SJCRH30 (cell line): ENCODE measurements at regions not wholly inside any gene's neighbourhood (a gene's known extent, or its start where the extent isn't known, plus 50 kb on each side); places are given as distances from the start of the nearest gene placed in this dataset.
A peak's percentile ranks its signal among the peaks of the same experiment; 100 is the strongest.
"Not testable (repeated sequence)": the region's sequence is repeated elsewhere in the genome, so short reads cannot be mapped to it uniquely, and the experiment has no call there.

Source experiments
- DNase-seq, 2 experiments: peaks; one replicate each; pipeline ENCODE4 v3.0.0-alpha.2; 2015 to 2020
- H3K27ac ChIP-seq: fragments of 250-450 bp; sonication (Bioruptor Pico); 2 replicates; pipeline ENCODE4 v1.5.1; 2020; ENCODE audit warnings: mild to moderate bottlenecking, moderate library complexity
- H3K27me3 ChIP-seq: fragments of 250-450 bp; sonication (Bioruptor Pico); 2 replicates; pipeline ENCODE4 v1.5.1; 2020; ENCODE audit warnings: mild to moderate bottlenecking, moderate library complexity
- H3K36me3 ChIP-seq: fragments of 250-450 bp; sonication (Bioruptor Pico); 2 replicates; pipeline ENCODE4 v1.5.1; 2020; ENCODE audit warnings: mild to moderate bottlenecking, moderate library complexity
- H3K4me1 ChIP-seq: fragments of 250-450 bp; sonication (Bioruptor Pico); 2 replicates; pipeline ENCODE4 v1.5.1; 2020; ENCODE audit warnings: mild to moderate bottlenecking, moderate library complexity
- H3K4me3 ChIP-seq: fragments of 250-450 bp; sonication (Bioruptor Pico); 2 replicates; pipeline ENCODE4 v1.5.1; 2020; ENCODE audit warnings: mild to moderate bottlenecking, moderate library complexity
- H3K9me3 ChIP-seq: fragments of 250-450 bp; sonication (Bioruptor Pico); replicated peaks from 2 replicates; pipeline ENCODE4 v1.5.1; 2020; ENCODE audit warnings: mild to moderate bottlenecking, moderate library complexity

GRCh38 chr18:22827216-22827615, 105.9 kb upstream of the RBBP8 start:
- no peak overlapping the region for H3K27ac ChIP-seq
- no peak for DNase-seq
- no peaks in the 10 kb centered on the region for H3K9me3 ChIP-seq
- no peaks in the 10 kb centered on the region for H3K27me3 ChIP-seq
- H3K36me3 ChIP-seq: no peaks in the 10 kb centered on the region
- H3K4me3 ChIP-seq: no peak overlapping the region
- H3K4me1 ChIP-seq: no peaks in the 10 kb centered on the region

- no peaks in the 10 kb centered on the region for H3K4me1 ChIP-seq
- no peak overlapping the region for H3K4me3 ChIP-seq
- DNase-seq: no peak
- H3K9me3 ChIP-seq: no peaks in the 10 kb centered on the region
- H3K27me3 ChIP-seq: no peaks in the 10 kb centered on the region
- H3K27ac ChIP-seq: no peak overlapping the region
- no peaks in the 10 kb centered on the region for H3K36me3 ChIP-seq
Observed at GRCh38 chr18:22827741-22828140, 105.4 kb upstream of the RBBP8 start.

GRCh38 chr18:22828171-22828570, 105.0 kb upstream of the RBBP8 start:
- H3K27me3 ChIP-seq: no peaks in the 10 kb centered on the region
- no peaks in the 10 kb centered on the region for H3K9me3 ChIP-seq
- no peak for DNase-seq
- H3K4me1 ChIP-seq: no peaks in the 10 kb centered on the region
- H3K27ac ChIP-seq: no peak overlapping the region
- H3K4me3 ChIP-seq: no peak overlapping the region
- no peaks in the 10 kb centered on the region for H3K36me3 ChIP-seq

GRCh38 chr18:22828583-22828982, 104.5 kb upstream of the RBBP8 start:
- not testable (repeated sequence) for H3K4me1 ChIP-seq, H3K27ac ChIP-seq, H3K36me3 ChIP-seq, H3K27me3 ChIP-seq, H3K4me3 ChIP-seq, DNase-seq, H3K9me3 ChIP-seq

- Histone ChIP-seq H3K36me3 (no peaks in the 10 kb centered on the region), H3K4me1 (no peaks in the 10 kb centered on the region), H3K4me3 (no peak overlapping the region), H3K27ac (no peak overlapping the region), H3K9me3 (no peaks in the 10 kb centered on the region), H3K27me3 (no peaks in the 10 kb centered on the region)
- no peak for DNase-seq
Observed at GRCh38 chr18:22829781-22830180, 103.3 kb upstream of the RBBP8 start.

GRCh38 chr18:22830511-22830910, 102.6 kb upstream of the RBBP8 start:
- no peak for DNase-seq
- no peaks in the 10 kb centered on the region for H3K4me1 ChIP-seq
- no peaks in the 10 kb centered on the region for H3K36me3 ChIP-seq
- no peak overlapping the region for H3K27ac ChIP-seq
- no peaks in the 10 kb centered on the region for H3K9me3 ChIP-seq
- no peak overlapping the region for H3K4me3 ChIP-seq
- H3K27me3 ChIP-seq: no peaks in the 10 kb centered on the region

- no peaks in the 10 kb centered on the region for H3K4me1 ChIP-seq
- no peaks in the 10 kb centered on the region for H3K27me3 ChIP-seq
- no peak for DNase-seq
- no peaks in the 10 kb centered on the region for H3K36me3 ChIP-seq
- no peak overlapping the region for H3K27ac ChIP-seq
- no peaks in the 10 kb centered on the region for H3K9me3 ChIP-seq
- H3K4me3 ChIP-seq: no peak overlapping the region
Observed at GRCh38 chr18:22831441-22831904, 101.7 kb upstream of the RBBP8 start.

- Histone ChIP-seq H3K4me3 (no peak overlapping the region), H3K9me3 (no peaks in the 10 kb centered on the region), H3K4me1 (peaks cover 3% of the 10 kb centered on the region; the same call in 1 of the 2 replicates), H3K27ac (no peak overlapping the region), H3K27me3 (no peaks in the 10 kb centered on the region), H3K36me3 (no peaks in the 10 kb centered on the region)
- DNase-seq: no peak
Observed at GRCh38 chr18:22836932-22837331, 96.2 kb upstream of the RBBP8 start.

GRCh38 chr18:22838221-22838620, 94.9 kb upstream of the RBBP8 start:
- Histone ChIP-seq H3K27me3 (no peaks in the 10 kb centered on the region), H3K36me3 (no peaks in the 10 kb centered on the region), H3K4me1 (peaks cover 3% of the 10 kb centered on the region; the same call in 1 of the 2 replicates), H3K9me3 (no peaks in the 10 kb centered on the region), H3K27ac (no peak overlapping the region), H3K4me3 (no peak overlapping the region)
- no peak for DNase-seq

- no peaks in the 10 kb centered on the region for H3K36me3 ChIP-seq
- no peak overlapping the region for H3K4me3 ChIP-seq
- peaks cover 3% of the 10 kb centered on the region; the same call in 1 of the 2 replicates for H3K4me1 ChIP-seq
- DNase-seq: no peak
- no peak overlapping the region for H3K27ac ChIP-seq
- no peaks in the 10 kb centered on the region for H3K9me3 ChIP-seq
- no peaks in the 10 kb centered on the region for H3K27me3 ChIP-seq
Observed at GRCh38 chr18:22838639-22839277, 94.4 kb upstream of the RBBP8 start.

GRCh38 chr18:22839340-22839821, 93.7 kb upstream of the RBBP8 start:
- Histone ChIP-seq H3K27ac (no peak overlapping the region), H3K4me3 (no peak overlapping the region), H3K36me3 (no peaks in the 10 kb centered on the region), H3K27me3 (no peaks in the 10 kb centered on the region), H3K4me1 (peaks cover 3% of the 10 kb centered on the region; the same call in 1 of the 2 replicates), H3K9me3 (no peaks in the 10 kb centered on the region)
- no peak for DNase-seq

- no peaks in the 10 kb centered on the region for H3K9me3 ChIP-seq
- no peaks in the 10 kb centered on the region for H3K27me3 ChIP-seq
- H3K4me1 ChIP-seq: peaks cover 3% of the 10 kb centered on the region; the same call in 1 of the 2 replicates
- H3K36me3 ChIP-seq: no peaks in the 10 kb centered on the region
- H3K27ac ChIP-seq: peak overlapping the region; percentile 30; the same call in 1 of the 2 replicates
- DNase-seq: peak; percentile 11 to 30
- no peak overlapping the region for H3K4me3 ChIP-seq
Observed at GRCh38 chr18:22840606-22841144, 92.5 kb upstream of the RBBP8 start.

GRCh38 chr18:22841840-22842239, 91.3 kb upstream of the RBBP8 start:
- Histone ChIP-seq H3K4me3 (no peak overlapping the region), H3K4me1 (peaks cover 3% of the 10 kb centered on the region; the same call in 1 of the 2 replicates), H3K27me3 (no peaks in the 10 kb centered on the region), H3K9me3 (no peaks in the 10 kb centered on the region), H3K36me3 (no peaks in the 10 kb centered on the region), H3K27ac (no peak overlapping the region)
- DNase-seq: no peak

GRCh38 chr18:22844190-22844589, 88.9 kb upstream of the RBBP8 start:
- H3K27me3 ChIP-seq: no peaks in the 10 kb centered on the region
- DNase-seq: no peak
- H3K9me3 ChIP-seq: no peaks in the 10 kb centered on the region
- H3K36me3 ChIP-seq: no peaks in the 10 kb centered on the region
- H3K4me1 ChIP-seq: peaks cover 3% of the 10 kb centered on the region; the same call in 1 of the 2 replicates
- H3K27ac ChIP-seq: no peak overlapping the region
- no peak overlapping the region for H3K4me3 ChIP-seq

GRCh38 chr18:22844628-22845027, 88.5 kb upstream of the RBBP8 start:
- Histone ChIP-seq H3K4me3 (no peak overlapping the region), H3K27ac (no peak overlapping the region), H3K4me1 (peaks cover 3% of the 10 kb centered on the region; the same call in 1 of the 2 replicates), H3K9me3 (no peaks in the 10 kb centered on the region), H3K27me3 (no peaks in the 10 kb centered on the region), H3K36me3 (no peaks in the 10 kb centered on the region)
- no peak for DNase-seq
